IMR-90 (cell line): ENCODE measurements at regions not wholly inside any gene's neighbourhood (a gene's known extent, or its start where the extent isn't known, plus 50 kb on each side); places are given as distances from the start of the nearest gene placed in this dataset.

Source experiments
- ATAC-seq: fragments of 200-7000 bp; cut with Tn5 transposase; 2 replicates; pipeline ENCODE4 v1.9.1; 2020; ENCODE audit warnings: low read depth, mild to moderate bottlenecking, moderate library complexity
- BruUV-seq: library from RNA; stranded (reverse); fragments of 400-500 nt; replicated peaks from 2 replicates; lab custom pipeline; 2021; lab: Mats Ljungman, UMichigan
- CTCF ChIA-PET: fragments of 300-600 bp; formaldehyde crosslinking; extraction: SDS; loops from one replicate; lab custom pipeline; 2021; ENCODE audit warnings: antibody characterized with exemption; lab: Yijun Ruan, JAX
- POLR2A ChIA-PET: fragments of 300-600 bp; sonication (Branson Sonifier 250); formaldehyde crosslinking; loops from one replicate; lab custom pipeline; 2022; ENCODE audit warnings: antibody characterized with exemption; ENCODE audit not compliant: unreplicated experiment; lab: Charles Lee
- DNase-seq: peaks from one replicate; pipeline ENCODE4 v3.0.0; 2013
- H2AFZ ChIP-seq: replicated peaks from 2 replicates; pipeline ENCODE3; 2013; ENCODE audit warnings: low read length, mild to moderate bottlenecking; ENCODE audit not compliant: poor library complexity
- H2AK5ac ChIP-seq: 2 replicates; pipeline ENCODE4 v1.6.1; 2013; ENCODE audit warnings: low read depth, low read length, inconsistent platforms
- H2AK9ac ChIP-seq: replicated peaks from 2 replicates; pipeline ENCODE3; 2013; ENCODE audit warnings: mild to moderate bottlenecking, low read depth, low read length, moderate library complexity; ENCODE audit not compliant: poor library complexity
- H2BK120ac ChIP-seq: 2 replicates; pipeline ENCODE4 v1.6.1; 2013; ENCODE audit warnings: low read depth, low read length, inconsistent platforms
- H2BK15ac ChIP-seq: 3 replicates; pipeline ENCODE4 v1.6.1; 2013; ENCODE audit warnings: low read depth, low read length, inconsistent platforms
- H2BK20ac ChIP-seq: 2 replicates; pipeline ENCODE4 v1.6.1; 2013; ENCODE audit warnings: low read depth, mild to moderate bottlenecking, inconsistent platforms, low read length, moderate library complexity
- H2BK5ac ChIP-seq: 2 replicates; pipeline ENCODE4 v1.6.1; 2013; ENCODE audit warnings: mild to moderate bottlenecking, low read depth, low read length, inconsistent platforms; ENCODE audit not compliant: poor library complexity, severe bottlenecking
- H3K14ac ChIP-seq: replicated peaks from 2 replicates; pipeline ENCODE4 v1.6.1; 2013; ENCODE audit warnings: low read depth, low read length, inconsistent platforms
- H3K18ac ChIP-seq: 2 replicates; pipeline ENCODE4 v1.6.1; 2013; ENCODE audit warnings: low read depth, low read length, control low read depth
- H3K23ac ChIP-seq: 2 replicates; pipeline ENCODE4 v1.6.1; 2013; ENCODE audit warnings: low read depth, low read length, inconsistent platforms
- H3K27ac ChIP-seq: 2 replicates; pipeline ENCODE4 v1.5.1; 2013; ENCODE audit warnings: mild to moderate bottlenecking, control low read depth, low read length; ENCODE audit not compliant: insufficient read depth
- H3K27me3 ChIP-seq: 2 replicates; pipeline ENCODE4 v1.6.1; 2013; ENCODE audit warnings: low read length; ENCODE audit not compliant: control insufficient read depth, insufficient read depth
- H3K36me3 ChIP-seq: 2 replicates; pipeline ENCODE4 v1.6.1; 2013; ENCODE audit warnings: low read length, mixed read lengths; ENCODE audit not compliant: control insufficient read depth, insufficient read depth
- H3K4ac ChIP-seq: 2 replicates; pipeline ENCODE4 v1.6.1; 2013; ENCODE audit warnings: low read depth, low read length, inconsistent platforms
- H3K4me1 ChIP-seq: 2 replicates; pipeline ENCODE4 v1.6.1; 2013; ENCODE audit warnings: low read length, mixed read lengths; ENCODE audit not compliant: control insufficient read depth, insufficient read depth
- H3K4me2 ChIP-seq: 2 replicates; pipeline ENCODE4 v1.6.1; 2013; ENCODE audit warnings: low read depth, mild to moderate bottlenecking, control low read depth, low read length, moderate library complexity
- H3K4me3 ChIP-seq: 2 replicates; pipeline ENCODE4 v1.5.1; 2013; ENCODE audit warnings: low read depth, mild to moderate bottlenecking, control low read depth, low read length, moderate library complexity; ENCODE audit not compliant: insufficient read depth
- H3K56ac ChIP-seq: 2 replicates; pipeline ENCODE4 v1.6.1; 2013; ENCODE audit warnings: low read length, inconsistent platforms; ENCODE audit not compliant: insufficient read depth; ENCODE audit errors: extremely low read depth
- H3K79me1 ChIP-seq, 2 experiments: 2 replicates each; pipeline ENCODE4 v1.6.1; 2013; ENCODE audit warnings: low read length in 2 of 2, inconsistent platforms in 1 of 2, low read depth in 1 of 2
- H3K9ac ChIP-seq: 2 replicates; pipeline ENCODE4 v1.6.1; 2013; ENCODE audit warnings: low read depth, low read length, control low read depth
- H3K9me1 ChIP-seq: 2 replicates; pipeline ENCODE4 v1.6.1; 2013; ENCODE audit warnings: low read length, inconsistent platforms; ENCODE audit not compliant: insufficient read depth
- H3K9me3 ChIP-seq: 2 replicates; pipeline ENCODE4 v1.6.1; 2013; ENCODE audit warnings: low read length; ENCODE audit not compliant: control insufficient read depth, insufficient read depth
- H4K20me1 ChIP-seq: 2 replicates; pipeline ENCODE4 v1.6.1; 2013; ENCODE audit warnings: low read length, inconsistent platforms; ENCODE audit not compliant: insufficient read depth
- H4K5ac ChIP-seq: 2 replicates; pipeline ENCODE4 v1.6.1; 2013; ENCODE audit warnings: mild to moderate bottlenecking, low read depth, low read length, control low read depth
- H4K8ac ChIP-seq, 2 experiments: 2 replicates each; pipeline ENCODE4 v1.6.1; 2013; ENCODE audit warnings: low read depth in 2 of 2, low read length in 2 of 2, control low read depth in 1 of 2, inconsistent platforms in 1 of 2
- H4K91ac ChIP-seq: 2 replicates; pipeline ENCODE4 v1.6.1; 2013; ENCODE audit warnings: low read depth, low read length, inconsistent platforms; ENCODE audit not compliant: insufficient read depth
- BHLHE40 ChIP-seq: fragments of 150-350 bp; IDR thresholded peaks from 2 replicates; pipeline ENCODE4 v1.6.1; 2016; ENCODE audit warnings: mild to moderate bottlenecking, low read depth, low read length
- FOS ChIP-seq: fragments of 150-350 bp; IDR thresholded peaks from 2 replicates; pipeline ENCODE4 v1.6.1; 2016; ENCODE audit warnings: low read depth, low read length
- MAFK ChIP-seq: IDR thresholded peaks from 2 replicates; pipeline ENCODE4 v1.6.1; 2012; ENCODE audit warnings: low read depth, low read length, improper control_type of control experiment
- MAZ ChIP-seq: IDR thresholded peaks from 2 replicates; pipeline ENCODE4 v1.6.1; 2012; ENCODE audit warnings: low read depth, mild to moderate bottlenecking, low read length, improper control_type of control experiment, moderate library complexity, borderline replicate concordance
- MXI1 ChIP-seq: IDR thresholded peaks from 2 replicates; pipeline ENCODE4 v1.6.1; 2012; ENCODE audit warnings: low read depth, mild to moderate bottlenecking, low read length, moderate library complexity, borderline replicate concordance
- NFE2L2 ChIP-seq: fragments of 150-350 bp; IDR thresholded peaks from 2 replicates; pipeline ENCODE4 v1.6.1; 2016; ENCODE audit warnings: low read depth, mild to moderate bottlenecking, low read length
- RAD21 ChIP-seq: IDR thresholded peaks from 2 replicates; pipeline ENCODE4 v1.6.1; 2012; ENCODE audit warnings: low read length, improper control_type of control experiment
- RCOR1 ChIP-seq: IDR thresholded peaks from 2 replicates; pipeline ENCODE4 v1.6.1; 2012; ENCODE audit warnings: mild to moderate bottlenecking, low read length, improper control_type of control experiment; ENCODE audit not compliant: insufficient replicate concordance
- SMC3 ChIP-seq: fragments of 150-350 bp; IDR thresholded peaks from 2 replicates; pipeline ENCODE4 v1.6.1; 2016; ENCODE audit warnings: low read depth, mild to moderate bottlenecking, antibody characterized with exemption, low read length, moderate library complexity
- USF2 ChIP-seq: fragments of 150-350 bp; IDR thresholded peaks from 2 replicates; pipeline ENCODE4 v1.6.1; 2017; ENCODE audit warnings: mild to moderate bottlenecking, antibody characterized with exemption, low read length, low read depth
- dilution Hi-C: fragments of 300-500 bp; cut with HindIII; formaldehyde crosslinking; loops from one replicate; pipeline ENCODE4 v1.14.3; 2018; ENCODE audit warnings: low sequenced_read_pairs; ENCODE audit not compliant: unreplicated experiment
- in situ Hi-C: fragments of 300-500 bp; cut with MboI; formaldehyde crosslinking; loops from 3 replicates; pipeline ENCODE4 v1.14.3; 2019; ENCODE audit warnings: low sequenced_read_pairs, inconsistent platforms, mixed read lengths
- intact Hi-C: fragments of 100-400 bp; cut with micrococcal nuclease; formaldehyde crosslinking; loops from 2 replicates; pipeline ENCODE4 v1.10.0; 2022
- TF ChIP-seq, protein P1 (sequence below): fragments of 150-350 bp; IDR thresholded peaks from 2 replicates; pipeline ENCODE4 v1.6.1; 2016; ENCODE audit warnings: low read depth, mild to moderate bottlenecking, low read length, moderate library complexity, borderline replicate concordance

DNA sequence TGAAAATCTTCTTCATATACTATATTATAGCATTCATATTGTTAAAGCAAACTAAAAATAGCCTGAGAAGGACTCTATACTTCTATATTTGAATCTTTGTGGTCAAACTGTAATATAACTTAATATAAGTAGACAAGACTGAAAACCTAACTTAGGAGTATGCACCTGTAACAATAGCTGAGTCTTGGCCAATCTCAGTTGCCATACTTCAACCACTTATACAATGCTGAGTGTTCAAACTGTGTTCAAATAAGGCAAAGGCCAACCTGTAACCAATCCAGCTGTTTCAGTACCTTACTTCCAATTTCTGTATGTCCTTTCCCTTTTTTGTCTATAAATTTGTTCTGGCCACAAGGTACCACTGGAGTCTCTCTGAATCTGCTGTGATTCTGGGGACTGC lies 1360.8 kb upstream of the CDH9 start:
- Histone ChIP-seq H4K20me1 (no peaks in the 10 kb centered on the region), H3K4ac (no peak overlapping the region), H2BK5ac (no peak overlapping the region), H2BK15ac (no peak overlapping the region), H2BK120ac (no peak overlapping the region), H2AK5ac (no peak overlapping the region), H3K9me1 (no peaks in the 10 kb centered on the region), H2BK20ac (no peak overlapping the region), H3K23ac (no peak overlapping the region), H4K91ac (no peak overlapping the region), H3K79me1 (no peaks in the 10 kb centered on the region), H3K56ac (no peak overlapping the region), H3K9me3 (peaks cover 7% of the 10 kb centered on the region), H4K8ac (no peak overlapping the region), H3K14ac (no peak overlapping the region), H4K5ac (no peak overlapping the region), H3K36me3 (no peaks in the 10 kb centered on the region), H3K4me1 (no peaks in the 10 kb centered on the region), H3K27me3 (no peaks in the 10 kb centered on the region), H3K4me2 (no peak overlapping the region), H3K18ac (no peak overlapping the region), H3K9ac (no peak overlapping the region), H2AK9ac (no peak overlapping the region), H2AFZ (no peak overlapping the region), H3K4me3 (no peak overlapping the region), H3K27ac (no peak overlapping the region)
- CTCF ChIA-PET = no interaction called here
- in situ Hi-C loops = no loop called here
- dilution Hi-C loops = no loop called here
- no peak for TF ChIP-seq MAZ
- no peak for TF ChIP-seq MAFK
- TF ChIP-seq BHLHE40 = no peak
- TF ChIP-seq FOS = no peak
- no peak for TF ChIP-seq RAD21
- TF ChIP-seq NFE2L2 = no peak
- no peak for TF ChIP-seq USF2
- no peak for TF ChIP-seq RCOR1
- no peak for TF ChIP-seq MXI1
- no peak for TF ChIP-seq SMC3
- TF ChIP-seq, protein P1, sequence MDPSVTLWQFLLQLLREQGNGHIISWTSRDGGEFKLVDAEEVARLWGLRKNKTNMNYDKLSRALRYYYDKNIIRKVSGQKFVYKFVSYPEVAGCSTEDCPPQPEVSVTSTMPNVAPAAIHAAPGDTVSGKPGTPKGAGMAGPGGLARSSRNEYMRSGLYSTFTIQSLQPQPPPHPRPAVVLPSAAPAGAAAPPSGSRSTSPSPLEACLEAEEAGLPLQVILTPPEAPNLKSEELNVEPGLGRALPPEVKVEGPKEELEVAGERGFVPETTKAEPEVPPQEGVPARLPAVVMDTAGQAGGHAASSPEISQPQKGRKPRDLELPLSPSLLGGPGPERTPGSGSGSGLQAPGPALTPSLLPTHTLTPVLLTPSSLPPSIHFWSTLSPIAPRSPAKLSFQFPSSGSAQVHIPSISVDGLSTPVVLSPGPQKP = no peak
- ATAC-seq (no peak), DNase-seq (no peak)
- intact Hi-C loops = no loop called here
- BruUV-seq = no TSS peak
- POLR2A ChIA-PET = no interaction called here
